ENCODE measurements at regions not wholly inside any gene's neighbourhood (a gene's known extent, or its start where the extent isn't known, plus 50 kb on each side); places are given as distances from the start of the nearest gene placed in this dataset.

DNA sequence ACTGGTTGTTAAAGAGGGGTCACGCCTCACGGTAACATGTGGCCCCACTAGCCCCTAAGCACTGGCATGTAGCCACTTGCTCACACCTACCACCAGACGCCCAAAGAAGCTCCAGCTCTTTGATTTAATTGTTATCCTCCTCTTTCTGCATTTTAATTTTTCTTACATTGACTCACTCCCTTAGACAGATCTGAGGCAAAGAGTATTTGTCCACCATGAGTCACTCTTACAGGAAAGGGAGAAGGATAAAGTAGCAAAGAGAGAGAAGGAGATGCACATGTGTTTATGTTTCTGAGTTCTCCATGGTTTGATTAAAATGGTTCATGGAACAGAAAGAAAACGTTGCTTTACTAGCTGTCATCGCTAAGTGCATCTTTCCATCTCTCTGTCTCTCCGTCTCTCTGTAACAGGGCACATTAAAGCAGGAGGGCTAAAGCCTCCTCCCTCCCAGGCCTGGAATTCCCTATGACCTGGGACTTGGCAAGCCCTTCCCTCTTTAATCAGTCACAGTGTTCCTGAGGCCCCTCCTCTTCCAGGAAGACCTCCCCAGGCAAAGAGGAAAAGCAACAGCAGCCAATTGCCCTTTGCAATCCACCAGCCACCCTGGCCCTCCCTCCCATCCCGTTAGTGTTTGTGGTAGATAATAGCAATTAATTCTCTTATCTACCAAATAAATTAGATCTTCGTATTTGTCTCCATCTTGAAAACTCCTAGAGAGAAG lies 112.8 kb upstream of the TSHZ2 start:
- no peak for DNase-seq

DNA sequence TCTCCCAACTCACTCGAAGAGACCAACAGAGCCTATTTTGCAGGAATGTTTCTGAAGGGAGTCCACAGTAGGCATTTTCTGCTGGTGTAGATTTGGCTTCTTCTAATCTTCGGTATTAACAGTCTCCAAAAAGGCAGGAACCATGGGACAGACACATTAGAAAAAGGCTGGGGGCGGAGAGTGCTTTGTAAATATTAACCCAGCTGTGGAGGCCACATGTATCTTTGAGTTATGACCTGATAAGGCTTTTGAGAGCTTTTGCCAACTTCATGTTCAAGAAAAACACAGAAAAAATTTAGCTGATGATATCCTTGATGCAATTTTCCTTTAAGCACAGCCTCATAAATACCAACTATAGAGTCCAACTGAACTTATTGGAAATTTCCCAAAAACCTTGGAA lies 119.4 kb upstream of the TSHZ2 start:
- DNase-seq, result no peak

DNA sequence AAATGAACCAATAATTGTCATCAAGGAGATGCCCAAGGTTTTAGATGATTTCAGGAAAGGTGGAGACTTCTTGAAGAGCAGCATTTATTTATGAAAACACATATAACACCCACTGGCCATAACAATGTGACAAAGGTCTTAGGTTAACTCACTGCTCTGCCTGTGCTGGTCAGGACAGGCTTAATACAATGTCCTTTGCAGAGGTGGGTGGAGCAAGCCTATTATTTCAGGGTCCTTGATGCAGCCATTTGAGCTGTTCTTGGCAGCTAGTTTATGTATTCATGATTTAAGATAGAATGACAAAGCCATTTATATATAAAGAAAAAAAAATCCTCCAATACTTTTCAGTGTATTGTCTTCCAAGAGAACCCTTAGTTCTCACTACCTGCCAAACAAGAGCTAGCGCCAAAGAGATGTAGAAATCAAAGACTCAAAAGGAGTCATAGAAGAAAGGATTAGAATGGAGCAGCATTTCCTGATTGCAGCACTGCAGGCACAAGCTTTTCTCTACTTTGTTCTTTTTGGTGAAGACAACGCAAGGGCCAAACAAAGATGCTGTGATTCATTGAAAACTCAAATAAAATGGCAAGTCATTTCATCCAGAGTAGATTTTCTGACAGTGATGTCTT lies 124.3 kb upstream of the TSHZ2 start:
- no peak for DNase-seq

DNA sequence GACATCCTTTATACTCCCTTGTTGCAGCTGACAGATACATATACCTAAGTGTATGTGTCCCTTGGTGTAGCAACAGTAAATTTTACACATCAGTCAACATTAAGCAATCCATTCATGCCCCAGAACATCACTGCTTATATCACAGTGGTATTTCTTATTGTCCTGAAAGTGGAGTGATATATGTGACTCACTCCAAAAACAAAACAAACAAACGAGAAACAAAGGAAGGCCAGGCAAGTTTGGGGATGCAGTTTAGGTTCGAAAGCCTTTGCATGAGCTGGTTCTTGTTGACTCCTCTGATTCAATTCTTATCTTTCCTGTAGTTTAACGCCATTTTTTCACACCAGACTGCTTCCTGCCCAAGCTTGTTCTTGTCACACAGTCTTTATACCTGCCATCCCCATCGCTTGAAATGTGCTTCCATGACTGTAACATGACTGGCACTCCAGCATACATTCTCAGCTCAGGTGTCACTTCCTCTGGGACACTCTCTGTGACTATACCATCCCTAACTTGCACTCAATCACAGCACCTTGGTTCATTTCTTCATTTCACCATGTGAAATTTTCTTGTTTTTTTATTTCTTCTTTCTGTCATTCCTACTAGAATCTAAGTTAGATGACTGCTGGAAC lies 125.0 kb upstream of the TSHZ2 start:
- no peak for DNase-seq

DNA sequence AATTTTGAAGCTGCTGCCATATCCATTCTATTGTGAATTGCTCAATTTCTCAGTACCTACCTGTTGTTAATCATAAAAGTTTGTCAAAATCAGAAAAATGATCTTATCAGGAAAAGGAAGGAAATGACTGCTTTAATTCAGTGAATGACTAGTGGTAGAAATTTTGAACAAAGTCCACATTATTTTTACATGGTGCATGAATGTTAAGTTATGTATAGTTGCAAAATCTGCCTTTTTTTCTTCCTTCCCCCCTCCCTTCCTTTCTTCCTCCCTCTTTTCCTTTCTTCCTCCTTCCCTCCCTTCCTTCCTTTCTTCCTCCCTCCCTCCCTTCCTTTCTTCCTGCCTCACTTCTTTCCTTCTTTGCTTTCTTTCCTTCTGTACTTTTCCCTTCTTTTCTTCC lies 127.1 kb upstream of the TSHZ2 start:
- no peak for DNase-seq

DNA sequence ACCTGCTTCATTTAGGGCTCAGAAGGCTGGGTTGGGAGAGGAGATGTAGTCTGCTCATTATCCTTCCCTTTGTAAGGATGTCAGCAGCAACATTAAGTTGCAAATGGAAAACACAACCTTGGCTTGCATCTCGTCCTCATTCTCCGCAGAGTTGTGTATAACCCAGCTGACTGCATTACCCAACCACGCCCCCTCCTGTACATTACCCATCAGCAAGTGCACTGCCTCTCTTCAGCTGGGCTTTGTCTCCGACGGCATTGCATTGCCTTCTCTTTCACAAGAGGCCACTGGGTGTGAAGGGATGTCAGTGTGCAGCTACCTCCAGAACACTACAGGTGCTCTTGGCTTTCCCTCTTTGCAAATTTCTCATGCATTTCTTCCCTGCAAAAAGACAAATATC lies 128.7 kb upstream of the TSHZ2 start:
- DNase-seq, result no peak

DNA sequence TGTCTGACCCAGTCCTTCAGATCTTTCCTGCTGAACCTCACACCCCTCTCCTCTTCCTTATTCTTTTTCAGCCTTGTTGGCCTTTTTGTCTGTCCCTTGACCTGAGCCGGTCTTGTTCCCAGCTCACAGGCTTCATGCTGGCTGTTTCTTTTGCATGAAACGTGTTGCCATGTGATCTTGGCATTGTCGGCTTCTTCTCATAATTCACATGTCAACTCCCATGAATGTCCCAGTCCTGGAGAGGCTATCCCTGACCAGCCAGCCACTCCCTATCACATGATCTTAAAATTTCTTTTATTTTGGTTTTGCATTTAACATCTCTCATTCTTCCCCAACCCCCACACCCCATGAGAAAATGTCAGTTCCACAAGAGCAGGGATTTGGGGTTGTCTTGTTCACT lies 131.2 kb upstream of the TSHZ2 start:
- no peak for DNase-seq

DNA sequence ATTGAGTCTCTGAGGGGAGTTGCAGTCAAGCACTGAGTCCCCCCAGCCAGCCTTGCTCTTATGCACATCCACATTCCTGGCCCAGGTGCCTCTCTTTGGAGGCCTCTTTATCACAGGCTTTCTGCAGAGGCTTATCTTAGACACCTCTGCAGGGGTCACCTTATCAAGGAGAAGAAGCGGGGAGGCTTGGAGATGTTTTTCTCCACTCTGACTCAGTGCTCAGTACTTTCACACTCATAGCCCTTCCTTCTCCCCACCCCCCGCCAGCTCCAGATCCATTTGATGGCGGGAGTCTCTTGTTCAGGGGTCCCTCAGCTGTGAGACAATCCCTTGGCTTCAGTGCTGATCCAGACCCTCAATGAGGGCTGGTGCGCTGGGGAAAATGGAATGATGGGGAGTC lies 132.1 kb upstream of the TSHZ2 start:
- DNase-seq, result no peak

DNA sequence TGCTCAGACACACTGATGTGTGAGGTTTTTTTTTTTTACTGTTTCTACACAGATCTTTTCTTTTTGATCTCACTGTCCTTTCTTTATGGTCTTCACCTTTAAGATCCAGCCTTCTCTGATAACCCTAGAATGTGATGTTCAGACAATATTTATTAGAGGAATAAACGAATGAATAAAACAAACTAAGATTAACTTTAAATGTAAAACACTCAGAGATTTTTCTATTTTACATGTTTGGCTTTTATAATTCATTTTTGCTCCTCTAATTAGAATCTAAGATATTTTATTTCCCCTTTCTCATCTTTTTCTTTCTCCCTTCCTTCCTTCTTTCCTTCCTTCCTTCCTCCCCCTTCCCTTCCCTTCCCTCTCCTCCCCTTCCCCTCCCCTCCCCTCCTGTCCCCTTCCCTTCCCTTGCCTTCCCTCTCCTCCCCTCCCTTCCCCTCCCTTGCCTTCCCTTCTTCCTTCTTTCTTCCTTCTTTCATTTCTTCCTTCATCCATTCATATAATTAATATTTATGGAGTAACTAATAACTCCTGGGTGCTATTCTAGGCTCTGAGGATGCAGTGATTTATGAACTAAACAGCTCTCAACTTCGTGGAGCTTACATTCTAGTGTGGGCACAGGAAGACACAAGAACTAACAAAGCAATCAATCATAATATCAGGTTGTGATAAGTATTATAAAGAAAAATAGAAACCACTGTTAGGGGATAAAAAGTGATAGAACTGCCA lies 133.5 kb upstream of the TSHZ2 start:
- no peak for DNase-seq

DNA sequence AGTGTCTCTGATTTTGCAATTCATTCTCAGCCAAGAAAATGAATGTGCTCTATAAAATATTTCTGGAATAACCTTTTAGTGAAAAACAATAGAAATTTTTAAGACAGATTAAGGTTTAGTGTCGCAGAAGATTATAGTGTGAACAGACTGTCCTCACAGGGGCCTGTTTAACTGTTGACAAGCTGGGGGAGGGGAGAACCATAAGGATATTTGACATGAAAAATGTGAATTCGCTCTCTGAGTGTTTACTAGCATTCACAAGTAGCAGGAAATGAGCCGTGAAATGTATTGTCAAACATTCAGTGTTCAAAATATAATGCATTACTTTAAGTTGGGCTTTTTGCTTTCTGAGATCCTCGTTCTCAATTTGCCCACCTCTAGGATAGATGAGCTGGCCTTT lies 134.8 kb upstream of the TSHZ2 start:
- no peak for DNase-seq

DNA sequence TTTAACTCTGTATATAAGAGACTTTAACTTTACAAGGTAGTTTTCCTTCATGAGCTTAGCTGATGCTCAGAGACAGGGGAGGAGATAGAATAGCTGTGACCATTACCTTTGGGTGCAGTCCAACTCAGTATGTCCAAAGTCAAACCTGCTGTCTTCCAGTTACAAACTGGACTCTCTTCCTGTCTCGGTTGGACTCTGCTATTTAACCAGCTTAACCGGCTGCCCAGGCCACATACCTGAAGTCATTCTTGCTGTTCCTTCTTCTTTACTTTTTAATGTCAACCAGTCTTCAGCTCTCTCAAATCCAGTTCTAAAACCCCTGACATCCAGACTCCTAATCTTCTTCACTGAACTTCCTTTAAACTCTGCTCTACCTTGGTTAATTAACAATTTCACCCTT lies 138.3 kb upstream of the TSHZ2 start:
- DNase-seq, result no peak

DNA sequence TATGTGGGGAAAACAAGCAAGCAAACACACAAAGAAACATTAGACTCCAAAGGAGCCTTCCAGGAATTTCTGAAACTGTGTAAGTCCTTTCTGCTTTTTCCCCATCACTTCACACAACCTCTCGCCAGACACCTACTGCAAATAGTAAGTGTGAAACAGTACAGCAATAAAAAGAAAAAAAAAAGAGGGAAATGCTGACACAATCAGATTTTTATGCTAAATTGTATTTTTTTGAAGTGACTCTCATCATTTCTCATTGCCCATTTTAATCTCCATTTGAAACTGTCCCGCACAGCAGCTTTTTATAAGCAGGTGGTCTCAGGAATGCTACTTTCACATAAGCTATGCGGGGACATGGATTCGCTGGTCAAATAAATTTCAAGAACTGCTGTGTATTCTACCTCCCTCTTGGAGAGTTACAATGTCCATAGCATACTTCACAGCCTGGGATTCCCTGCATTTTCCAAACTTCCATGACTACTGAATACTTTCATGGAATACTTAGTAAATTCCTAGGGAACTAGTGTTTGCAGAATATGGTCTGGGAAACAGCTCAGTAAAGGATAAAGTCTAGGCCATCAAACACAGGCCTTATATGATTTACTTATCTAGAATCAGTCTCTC lies 139.9 kb upstream of the TSHZ2 start:
- DNase-seq, result no peak

DNA sequence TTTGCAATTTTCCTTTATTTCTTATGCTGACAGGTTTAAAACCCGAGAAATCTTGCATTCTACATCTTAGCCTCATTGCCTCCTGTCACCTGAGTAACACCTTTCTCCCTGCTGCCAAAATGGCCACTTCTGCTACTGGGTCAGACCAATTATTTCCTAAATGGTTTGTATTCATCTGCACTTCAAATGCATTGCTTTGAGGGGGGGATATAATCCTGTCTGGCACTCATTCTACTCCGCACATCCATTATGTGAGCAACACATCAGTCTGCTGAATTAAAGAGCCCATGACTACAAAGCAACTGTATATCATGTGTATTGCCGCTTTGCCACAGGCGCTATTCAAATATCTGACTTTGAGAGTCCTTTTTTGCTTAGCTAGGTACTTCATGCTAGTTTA lies 141.6 kb upstream of the TSHZ2 start:
- DNase-seq, result no peak

DNA sequence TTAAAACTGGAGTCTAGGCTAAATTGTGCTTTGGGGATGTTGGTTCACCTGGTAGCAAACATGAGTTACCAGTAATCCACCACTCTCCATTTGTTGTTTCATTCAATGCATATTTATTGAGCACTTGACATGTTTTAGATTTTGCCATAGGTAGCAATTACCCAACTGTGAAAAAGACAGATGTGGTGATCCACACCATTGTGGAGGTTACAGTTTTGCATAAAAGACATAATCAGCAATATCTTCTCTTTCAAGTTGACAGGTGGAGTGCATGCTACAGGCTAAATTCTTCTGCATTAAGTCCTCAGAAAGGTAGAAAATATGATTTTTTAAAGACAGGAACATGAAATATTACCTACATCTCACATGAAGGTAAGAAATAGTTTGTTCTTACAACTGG lies 143.0 kb upstream of the TSHZ2 start:
- DNase-seq, result no peak

DNA sequence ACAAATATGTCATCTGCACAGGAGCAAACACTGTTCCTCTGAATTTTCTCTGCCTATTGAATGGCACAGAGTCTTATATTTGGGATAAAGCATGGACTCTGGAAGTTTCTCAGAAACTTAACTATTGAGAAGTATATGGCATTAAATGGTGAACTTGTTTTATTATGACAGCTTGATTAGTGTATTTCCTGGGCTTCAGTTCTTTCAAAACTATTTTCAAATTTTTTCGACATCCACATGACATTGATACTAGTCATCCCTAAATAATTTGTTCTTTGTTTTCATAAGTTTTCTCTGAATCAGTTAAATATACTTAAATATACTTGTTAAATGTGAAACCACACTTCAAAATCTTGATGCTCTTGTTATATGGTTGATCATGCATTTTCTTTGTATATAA lies 144.0 kb upstream of the TSHZ2 start:
- no peak for DNase-seq

DNA sequence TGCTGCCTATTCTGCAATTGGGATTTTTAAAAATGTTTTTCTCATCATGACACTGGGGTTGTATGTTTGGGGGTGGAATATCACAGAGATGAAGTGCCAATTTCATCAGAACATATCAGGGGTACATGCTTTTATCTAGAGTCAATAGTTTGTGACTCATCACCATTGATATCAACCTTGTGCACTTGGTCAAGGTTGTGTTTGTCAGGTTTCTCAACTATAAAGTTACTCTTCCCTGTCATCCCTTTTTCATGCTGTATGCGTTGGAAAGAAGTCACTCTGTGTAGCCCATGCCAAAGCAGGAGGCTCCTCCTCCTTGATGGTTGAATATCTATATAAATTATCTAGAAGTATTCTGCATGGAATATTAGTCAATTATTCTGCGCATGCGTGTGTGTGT lies 145.4 kb upstream of the TSHZ2 start:
- no peak for DNase-seq

DNA sequence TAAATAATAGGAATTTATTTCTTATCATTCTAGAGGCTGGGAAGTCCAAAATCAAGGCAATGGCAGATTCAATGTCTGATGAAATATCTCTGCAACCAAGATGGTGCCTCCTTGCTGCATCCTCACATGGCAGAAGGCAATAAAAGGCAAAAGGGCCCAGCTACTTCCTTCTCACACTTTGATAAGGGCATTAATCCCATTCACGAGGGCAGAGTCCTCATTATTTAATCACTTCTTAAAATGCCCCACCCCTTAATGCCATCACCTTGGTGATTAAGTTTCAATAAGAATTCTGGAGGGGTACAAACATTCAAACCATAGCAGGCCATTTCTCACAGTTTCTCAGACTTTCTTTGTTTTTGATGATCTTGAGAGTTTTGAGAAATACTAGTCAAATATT lies 145.8 kb upstream of the TSHZ2 start:
- DNase-seq, result no peak

DNA sequence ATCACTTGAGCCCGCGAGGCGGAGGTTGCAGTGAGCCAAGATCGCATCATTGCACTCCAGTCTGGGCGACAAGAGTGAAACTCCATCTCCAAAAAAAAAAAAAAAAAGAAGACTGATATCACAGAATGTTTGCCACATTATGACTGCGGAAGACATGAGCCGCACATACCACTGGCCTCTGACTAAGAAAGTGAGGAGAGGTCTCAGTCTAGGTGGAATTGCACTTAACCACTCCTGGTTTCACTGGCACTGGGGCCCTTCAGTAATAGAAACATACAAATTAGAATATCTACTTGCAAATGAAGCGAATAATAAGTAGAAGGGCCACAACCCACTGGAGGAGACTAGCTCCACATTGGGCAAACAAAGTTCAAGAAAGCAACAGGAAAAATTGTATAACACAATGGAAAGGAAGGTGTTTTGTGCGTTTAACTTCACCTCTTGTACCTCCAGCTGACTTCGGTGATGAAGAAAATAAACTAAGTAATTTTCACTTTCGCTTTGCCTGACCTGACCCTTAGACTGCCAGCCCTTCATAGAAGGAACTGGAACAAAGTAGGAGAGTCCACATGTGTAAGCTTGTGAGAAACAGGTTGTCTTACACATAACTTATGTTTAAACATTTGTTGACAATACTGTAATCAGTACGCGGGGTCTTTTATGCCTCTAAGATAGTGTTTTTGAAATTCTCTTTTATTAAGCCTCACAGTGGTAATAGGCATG lies 147.5 kb upstream of the TSHZ2 start:
- DNase-seq, result no peak

DNA sequence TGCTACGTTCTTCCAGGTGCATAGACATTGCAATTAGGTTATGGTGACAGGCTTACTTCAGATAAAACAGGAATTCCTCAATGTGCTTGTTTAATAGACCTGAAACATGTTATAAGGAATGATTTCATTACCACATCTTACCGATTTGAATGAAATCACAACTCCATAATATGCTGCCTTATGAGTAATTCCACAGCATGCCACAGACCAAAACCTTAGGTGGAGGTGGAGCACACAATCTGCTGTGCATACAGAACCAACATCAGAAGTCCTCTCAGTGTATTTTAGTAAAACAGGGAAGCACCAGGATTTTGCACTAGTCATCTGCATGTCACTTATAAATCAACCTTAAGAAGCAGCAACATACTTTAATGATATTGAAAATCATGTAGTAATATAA lies 148.9 kb upstream of the TSHZ2 start:
- no peak for DNase-seq

DNA sequence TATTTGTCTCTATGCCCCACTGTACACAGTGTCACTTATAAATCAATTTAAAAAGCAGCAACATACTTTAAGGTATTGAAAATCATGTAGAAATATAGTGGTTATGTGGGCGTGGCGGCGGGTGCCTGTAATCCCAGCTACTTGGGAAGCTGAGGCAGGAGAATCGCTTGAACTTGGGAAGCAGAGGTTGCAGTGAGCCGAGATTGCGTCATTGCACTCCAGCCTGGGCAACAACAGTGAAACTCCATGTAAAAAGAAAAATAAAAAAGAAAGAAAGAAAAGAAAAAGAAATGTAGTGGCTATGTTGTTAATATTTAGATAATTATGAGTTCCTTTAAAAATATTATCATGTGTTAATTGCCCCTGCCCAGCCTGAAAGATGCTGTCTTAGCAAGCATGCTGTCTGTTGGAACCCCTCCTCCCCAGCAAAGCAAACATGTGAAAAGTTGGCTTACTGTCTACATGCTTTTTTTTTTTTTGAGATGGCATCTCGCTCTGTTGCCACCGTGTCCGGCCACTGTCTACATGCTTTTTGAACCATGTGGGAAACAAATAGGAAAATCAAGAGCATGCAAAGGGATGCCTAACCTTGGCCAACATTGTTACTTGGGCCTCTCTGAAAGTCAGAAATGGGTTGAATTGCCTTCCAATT lies 151.4 kb upstream of the TSHZ2 start:
- no peak for DNase-seq

DNA sequence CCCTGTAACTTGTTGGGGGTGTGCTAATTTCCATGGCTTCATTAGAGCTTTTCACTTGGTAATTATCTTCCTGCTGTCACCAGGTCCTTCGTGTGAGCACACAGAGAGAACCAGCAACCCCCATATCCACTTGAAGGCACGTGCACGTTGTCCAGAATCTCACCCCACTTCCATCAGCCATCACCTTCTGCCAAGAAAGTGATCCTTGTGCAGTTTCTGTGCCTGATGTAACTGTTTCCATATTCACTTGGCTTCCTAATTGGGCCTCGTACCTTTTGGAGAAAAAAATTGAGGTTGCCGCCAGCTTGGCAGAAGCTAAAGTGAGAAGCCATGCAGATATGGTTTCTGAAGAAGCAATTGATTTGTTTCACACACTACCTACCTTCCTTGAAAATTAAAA lies 153.7 kb upstream of the TSHZ2 start:
- no peak for DNase-seq

DNA sequence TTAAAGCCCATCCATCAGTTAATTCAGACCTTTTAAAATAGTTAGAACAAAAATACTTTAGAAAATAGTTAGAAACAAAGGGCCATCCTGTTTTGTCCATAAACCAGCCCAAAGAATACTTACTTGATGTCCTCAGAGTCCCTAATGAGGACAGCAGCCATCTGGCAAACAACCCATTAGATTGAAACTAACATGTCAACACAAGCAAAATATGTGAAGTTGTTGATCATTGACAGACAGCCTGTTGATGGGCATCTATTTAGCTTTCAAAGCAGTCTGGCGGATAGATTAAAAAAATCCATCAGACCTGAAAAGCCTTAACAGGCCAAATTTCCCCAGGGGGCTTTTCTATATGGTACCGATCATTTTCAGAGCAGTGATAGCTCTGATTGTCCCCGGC lies 154.2 kb upstream of the TSHZ2 start:
- DNase-seq, result no peak

All from HCEC 1CT (cell line).